ENCODE measurements at regions not wholly inside any gene's neighbourhood (a gene's known extent, or its start where the extent isn't known, plus 50 kb on each side); places are given as distances from the start of the nearest gene placed in this dataset.
A peak's percentile ranks its signal among the peaks of the same experiment; 100 is the strongest.

DNA sequence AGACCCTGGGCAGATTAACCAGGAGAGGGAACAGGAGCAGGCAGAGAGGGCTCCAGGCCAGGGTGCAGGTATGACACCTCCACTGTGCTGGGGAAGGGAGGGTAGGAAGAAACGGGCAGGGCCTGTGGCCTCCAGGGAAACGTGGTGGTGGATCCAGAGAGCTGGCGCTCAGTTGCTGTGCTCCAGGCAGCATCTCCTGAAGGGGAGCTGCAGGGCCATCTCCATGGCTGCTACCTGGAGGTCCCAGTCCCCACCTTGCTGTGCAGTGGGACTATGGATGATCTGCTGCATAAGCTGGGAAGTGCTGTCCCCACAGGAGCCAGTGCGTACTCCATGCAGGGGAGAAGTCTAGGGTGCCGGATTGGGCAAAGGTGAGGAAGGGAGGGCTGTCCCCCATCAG lies 125.9 kb upstream of the RUNX3 start:
- Histone ChIP-seq H3K27me3 (replicated peaks in 1 of 7) (peaks cover 0 to 60% (median 10%) of the 10 kb centered on the region in 7 donors), H3K9me3 (no peaks in the 10 kb centered on the region), H3K4me3 (no peak overlapping the region), H3K36me3 (no peaks in the 10 kb centered on the region), H3K27ac (no peak overlapping the region), H3K4me1 (no peaks in the 10 kb centered on the region)
- no peak for TF ChIP-seq POLR2AphosphoS5 (IDR thresholded peaks at IDR 0.05)
- no peak for TF ChIP-seq POLR2A (IDR thresholded peaks at IDR 0.05)
- TF ChIP-seq, protein P1, sequence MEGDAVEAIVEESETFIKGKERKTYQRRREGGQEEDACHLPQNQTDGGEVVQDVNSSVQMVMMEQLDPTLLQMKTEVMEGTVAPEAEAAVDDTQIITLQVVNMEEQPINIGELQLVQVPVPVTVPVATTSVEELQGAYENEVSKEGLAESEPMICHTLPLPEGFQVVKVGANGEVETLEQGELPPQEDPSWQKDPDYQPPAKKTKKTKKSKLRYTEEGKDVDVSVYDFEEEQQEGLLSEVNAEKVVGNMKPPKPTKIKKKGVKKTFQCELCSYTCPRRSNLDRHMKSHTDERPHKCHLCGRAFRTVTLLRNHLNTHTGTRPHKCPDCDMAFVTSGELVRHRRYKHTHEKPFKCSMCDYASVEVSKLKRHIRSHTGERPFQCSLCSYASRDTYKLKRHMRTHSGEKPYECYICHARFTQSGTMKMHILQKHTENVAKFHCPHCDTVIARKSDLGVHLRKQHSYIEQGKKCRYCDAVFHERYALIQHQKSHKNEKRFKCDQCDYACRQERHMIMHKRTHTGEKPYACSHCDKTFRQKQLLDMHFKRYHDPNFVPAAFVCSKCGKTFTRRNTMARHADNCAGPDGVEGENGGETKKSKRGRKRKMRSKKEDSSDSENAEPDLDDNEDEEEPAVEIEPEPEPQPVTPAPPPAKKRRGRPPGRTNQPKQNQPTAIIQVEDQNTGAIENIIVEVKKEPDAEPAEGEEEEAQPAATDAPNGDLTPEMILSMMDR (IDR thresholded peaks at IDR 0.05 in 8 of 11, conservative IDR thresholded peaks at IDR 0.05 in 3 of 11), result no peak
- 67 to 94% (median 74%) methylated on average over 5 of the region's 5 CpGs for WGBS, 5 donors
- intact Hi-C loops (cut with DNase I; ENCODE audit: low total_unique reads), result no loop called here
- DNase-seq, result no peak

DNA sequence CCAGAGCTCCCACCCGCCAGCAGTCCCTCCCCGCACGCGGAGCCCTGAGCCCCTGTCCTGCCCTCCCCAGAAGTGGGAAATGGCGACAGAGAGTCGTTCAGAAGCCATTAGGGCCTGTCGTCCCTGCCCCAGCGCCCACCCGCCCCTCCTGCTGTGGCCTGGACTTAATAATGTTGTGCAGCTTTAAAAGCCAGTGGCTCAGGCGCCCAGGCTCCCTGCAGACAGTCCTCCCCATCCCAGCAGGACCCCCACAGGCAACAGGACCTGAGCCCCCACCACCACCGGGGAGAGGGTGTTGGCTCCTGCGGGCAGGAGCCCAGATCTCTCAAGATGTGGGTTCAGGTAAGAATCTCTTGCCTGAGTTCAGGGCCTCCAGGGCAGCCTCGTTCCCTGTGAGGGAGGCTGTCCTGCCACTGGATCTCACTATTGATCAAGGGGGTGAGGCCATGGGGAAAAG lies 125.3 kb upstream of the RUNX3 start:
- Histone ChIP-seq H3K27me3 (replicated peaks in 1 of 7) (peaks cover 0 to 60% (median 10%) of the 10 kb centered on the region in 7 donors), H3K36me3 (no peaks in the 10 kb centered on the region), H3K4me3 (no peak overlapping the region), H3K4me1 (no peaks in the 10 kb centered on the region), H3K9me3 (no peaks in the 10 kb centered on the region), H3K27ac (no peak overlapping the region)
- DNase-seq, result no peak
- 67 to 91% (median 86%) methylated on average over 8 to 13 of the region's 13 CpGs for WGBS, 5 donors
- TF ChIP-seq, protein P1 (IDR thresholded peaks at IDR 0.05 in 8 of 11, conservative IDR thresholded peaks at IDR 0.05 in 3 of 11), result no peak
- TF ChIP-seq POLR2A (IDR thresholded peaks at IDR 0.05) (no peak), POLR2AphosphoS5 (IDR thresholded peaks at IDR 0.05) (no peak)
- intact Hi-C loops (cut with DNase I; ENCODE audit: low total_unique reads), result no loop called here

DNA sequence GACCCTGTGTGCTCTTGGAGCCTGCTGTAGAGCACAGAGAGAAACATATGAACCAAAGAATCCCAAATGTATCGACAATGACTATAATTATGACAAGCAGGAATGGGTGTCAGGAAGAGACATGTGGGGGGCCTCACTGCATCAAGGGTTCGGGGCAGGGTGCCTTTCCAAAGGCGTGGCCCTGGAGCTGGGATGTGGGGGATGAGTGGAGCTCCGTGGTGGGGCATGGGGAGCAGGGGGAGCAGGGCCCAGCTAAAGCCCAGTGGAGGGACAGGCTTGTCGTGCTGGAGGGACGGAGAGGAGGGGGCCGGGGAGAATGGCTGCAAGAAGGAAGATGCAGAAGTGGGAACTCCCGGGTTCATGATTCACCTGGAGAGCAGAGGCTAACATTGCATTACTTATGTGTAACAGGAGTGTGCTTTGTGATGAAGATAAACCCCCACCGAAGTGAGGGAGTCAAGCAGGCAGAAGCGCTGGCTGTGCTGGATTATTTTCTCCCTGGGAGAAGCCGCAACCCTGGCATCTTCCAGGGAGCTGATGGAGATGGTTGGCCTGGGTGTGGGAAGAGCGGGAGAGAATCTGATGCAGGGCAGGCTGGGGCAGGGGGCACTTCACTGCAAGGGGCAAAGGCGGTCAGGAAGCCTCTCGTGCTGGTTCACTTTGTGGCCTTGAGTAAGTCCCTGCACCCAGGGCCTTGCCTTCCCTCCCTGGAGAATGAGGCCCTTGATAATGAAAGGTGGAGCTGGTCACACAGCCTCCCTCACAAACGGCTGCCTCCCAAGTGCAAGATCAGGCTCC lies 124.6 kb upstream of the RUNX3 start:
- Histone ChIP-seq H3K4me1 (no peaks in the 10 kb centered on the region), H3K36me3 (no peaks in the 10 kb centered on the region), H3K4me3 (no peak overlapping the region), H3K9me3 (no peaks in the 10 kb centered on the region), H3K27ac (no peak overlapping the region), H3K27me3 (replicated peaks in 1 of 7) (peaks cover 0 to 60% (median 10%) of the 10 kb centered on the region in 7 donors)
- intact Hi-C loops (cut with DNase I; ENCODE audit: low total_unique reads), result no loop called here
- DNase-seq, result peak; percentile 42
- TF ChIP-seq POLR2A (IDR thresholded peaks at IDR 0.05), result no peak
- no peak for TF ChIP-seq POLR2AphosphoS5 (IDR thresholded peaks at IDR 0.05)
- TF ChIP-seq, protein P1 (IDR thresholded peaks at IDR 0.05 in 8 of 11, conservative IDR thresholded peaks at IDR 0.05 in 3 of 11), result no peak
- 54 to 69% (median 65%) methylated on average over 15 of the region's 15 CpGs for WGBS, 5 donors

DNA sequence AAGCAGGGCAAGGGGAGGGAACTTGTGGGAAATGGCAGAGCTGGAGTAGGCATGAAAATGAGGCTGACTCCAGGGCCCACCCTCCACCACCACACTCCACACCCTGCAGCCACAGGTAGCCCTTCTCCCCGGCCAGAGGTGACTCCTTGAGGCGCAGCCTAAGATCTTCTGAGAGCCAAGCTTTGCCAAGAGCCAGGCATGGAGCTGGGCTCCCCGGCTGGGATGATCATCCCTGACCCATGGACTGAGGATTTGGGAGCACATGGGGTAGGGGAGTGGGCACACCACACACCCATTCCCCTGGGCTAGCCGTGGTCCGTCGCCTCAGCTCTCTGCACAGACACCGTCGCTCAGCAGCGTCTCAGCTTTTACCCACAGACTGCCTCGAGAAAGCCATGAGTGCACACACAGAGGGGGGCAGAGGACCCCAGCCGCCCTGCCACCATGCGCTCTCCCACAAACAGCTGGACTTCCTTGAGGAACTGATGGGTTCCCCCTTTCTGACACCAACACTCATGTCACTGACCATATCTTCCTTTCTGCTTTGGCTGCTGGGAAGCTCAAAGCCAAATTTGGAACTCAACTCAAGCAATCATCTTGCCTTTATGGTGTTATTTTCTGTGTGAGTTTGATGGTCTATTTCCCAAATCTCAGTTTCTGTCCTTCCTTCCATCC lies 123.6 kb upstream of the RUNX3 start:
- intact Hi-C loops (cut with DNase I; ENCODE audit: low total_unique reads), result no loop called here
- DNase-seq, result peak; percentile 28

More for the DNA sequence above, 123.6 kb upstream of the RUNX3 start:
- Histone ChIP-seq H3K9me3 (no peaks in the 10 kb centered on the region), H3K4me1 (no peaks in the 10 kb centered on the region), H3K4me3 (no peak overlapping the region), H3K36me3 (no peaks in the 10 kb centered on the region), H3K27me3 (replicated peaks in 1 of 7) (peaks cover 0 to 60% (median 10%) of the 10 kb centered on the region in 7 donors), H3K27ac (no peak overlapping the region)
- TF ChIP-seq POLR2AphosphoS5 (IDR thresholded peaks at IDR 0.05) (no peak), POLR2A (IDR thresholded peaks at IDR 0.05) (no peak)
- TF ChIP-seq, protein P1 (IDR thresholded peaks at IDR 0.05 in 8 of 11, conservative IDR thresholded peaks at IDR 0.05 in 3 of 11), result no peak
- WGBS, 5 donors, result 50 to 59% (median 55%) methylated on average over 9 to 12 of the region's 12 CpGs

All from spleen (tissue), 11 donors.